ENCODE measurements at regions not wholly inside any gene's neighbourhood (a gene's known extent, or its start where the extent isn't known, plus 50 kb on each side); places are given as distances from the start of the nearest gene placed in this dataset.

GRCh38 chr13:105740739-105741138, 794.7 kb downstream of the EFNB2 start:
- DNase-seq (ENCODE audit: low read depth in 2 of 2) = no peak
- no peak overlapping the region for H3K4me3 ChIP-seq (replicated peaks in 1 of 2; ENCODE audit: low read depth in 2 of 2, low read length in 2 of 2)
- TF ChIP-seq CTCF (IDR thresholded peaks at IDR 0.05; ENCODE audit: low read depth, low read length) = no peak

GRCh38 chr13:105737688-105738087, 797.8 kb downstream of the EFNB2 start:
- DNase-seq (ENCODE audit: low read depth in 2 of 2) = no peak
- H3K4me3 ChIP-seq (replicated peaks in 1 of 2; ENCODE audit: low read depth in 2 of 2, low read length in 2 of 2) = no peak overlapping the region
- TF ChIP-seq CTCF (IDR thresholded peaks at IDR 0.05; ENCODE audit: low read depth, low read length) = no peak

- no peak for DNase-seq (ENCODE audit: low read depth in 2 of 2)
- no peak for TF ChIP-seq CTCF (IDR thresholded peaks at IDR 0.05; ENCODE audit: low read depth, low read length)
- H3K4me3 ChIP-seq (replicated peaks in 1 of 2; ENCODE audit: low read depth in 2 of 2, low read length in 2 of 2) = no peak overlapping the region
These were observed 800.2 kb downstream of the EFNB2 start for GRCh38 chr13:105735281-105735680.

- no peak for TF ChIP-seq CTCF (IDR thresholded peaks at IDR 0.05; ENCODE audit: low read depth, low read length)
- no peak overlapping the region for H3K4me3 ChIP-seq (replicated peaks in 1 of 2; ENCODE audit: low read depth in 2 of 2, low read length in 2 of 2)
- no peak for DNase-seq (ENCODE audit: low read depth in 2 of 2)
These were observed 802.5 kb downstream of the EFNB2 start for GRCh38 chr13:105732806-105733529.

GRCh38 chr13:105725887-105726286, 809.6 kb downstream of the EFNB2 start:
- DNase-seq (ENCODE audit: low read depth in 2 of 2) = no peak
- H3K4me3 ChIP-seq (replicated peaks in 1 of 2; ENCODE audit: low read depth in 2 of 2, low read length in 2 of 2) = no peak overlapping the region
- no peak for TF ChIP-seq CTCF (IDR thresholded peaks at IDR 0.05; ENCODE audit: low read depth, low read length)

- peak; percentile 35 to 36 for DNase-seq (ENCODE audit: low read depth in 2 of 2)
- no peak for TF ChIP-seq CTCF (IDR thresholded peaks at IDR 0.05; ENCODE audit: low read depth, low read length)
- H3K4me3 ChIP-seq (replicated peaks in 1 of 2; ENCODE audit: low read depth in 2 of 2, low read length in 2 of 2) = no peak overlapping the region
These were observed 814.4 kb downstream of the EFNB2 start for GRCh38 chr13:105721016-105721415.

- no peak for TF ChIP-seq CTCF (IDR thresholded peaks at IDR 0.05; ENCODE audit: low read depth, low read length)
- no peak for DNase-seq (ENCODE audit: low read depth in 2 of 2)
- H3K4me3 ChIP-seq (replicated peaks in 1 of 2; ENCODE audit: low read depth in 2 of 2, low read length in 2 of 2) = no peak overlapping the region
These were observed 815.6 kb downstream of the EFNB2 start for GRCh38 chr13:105719859-105720258.
